NCI-H1694 treated with DMSO at 0.1 percent for 48 hours (cell line): ENCODE measurements at regions not wholly inside any gene's neighbourhood (a gene's known extent, or its start where the extent isn't known, plus 50 kb on each side); places are given as distances from the start of the nearest gene placed in this dataset.

Experiments
- DNase-seq: peaks from one replicate; lab custom pipeline; 2025; lab: John Stamatoyannopoulos, UW

DNA sequence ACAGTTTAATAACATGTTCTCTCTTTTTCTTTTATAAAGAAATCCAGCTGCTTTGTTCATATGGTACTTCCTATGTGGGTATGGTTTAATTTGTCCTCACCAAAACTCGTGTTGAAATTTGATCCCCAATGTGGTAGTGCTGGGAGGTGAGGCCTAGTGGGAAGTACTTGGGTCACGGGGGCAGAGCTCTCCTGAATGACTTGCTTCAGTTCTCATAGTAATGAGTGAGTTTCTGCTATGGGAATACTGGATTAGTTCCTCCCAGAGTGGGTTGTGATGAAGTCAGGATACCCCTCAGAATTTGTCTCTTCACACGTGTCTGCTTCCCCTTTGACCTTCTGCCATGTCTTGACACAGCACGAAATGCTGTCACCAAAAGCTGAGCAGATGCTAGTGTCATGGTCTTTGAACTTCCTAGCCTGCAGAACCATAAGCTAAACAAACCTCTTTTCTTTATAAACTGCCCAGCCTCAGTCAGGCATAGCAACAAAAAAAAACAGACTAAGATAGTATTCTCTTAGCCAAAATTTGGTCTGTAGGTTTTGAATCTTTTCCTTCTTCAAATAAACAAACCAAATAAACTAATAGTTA lies 87.8 kb upstream of the HS3ST5 start:
- DNase-seq, result peak; percentile 60

DNA sequence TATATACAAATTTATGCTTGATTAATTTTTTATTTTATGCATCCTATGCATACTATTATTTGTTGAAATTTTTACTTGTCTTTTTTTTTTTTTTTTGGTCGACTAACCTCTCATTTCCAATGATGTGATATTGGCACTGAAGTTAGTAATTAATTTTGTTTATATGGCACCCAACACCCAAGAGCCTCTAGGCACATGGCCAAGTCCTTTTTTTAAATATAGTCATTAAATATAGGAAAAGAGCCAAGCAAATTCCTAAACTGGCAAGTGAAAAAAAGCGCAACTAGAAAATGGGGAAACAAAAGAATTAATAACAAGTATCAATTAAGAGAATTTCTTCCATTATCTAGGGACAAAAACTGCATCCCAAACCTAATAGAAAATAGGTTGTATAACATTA lies 85.5 kb upstream of the HS3ST5 start:
- peak; percentile 82 for DNase-seq

DNA sequence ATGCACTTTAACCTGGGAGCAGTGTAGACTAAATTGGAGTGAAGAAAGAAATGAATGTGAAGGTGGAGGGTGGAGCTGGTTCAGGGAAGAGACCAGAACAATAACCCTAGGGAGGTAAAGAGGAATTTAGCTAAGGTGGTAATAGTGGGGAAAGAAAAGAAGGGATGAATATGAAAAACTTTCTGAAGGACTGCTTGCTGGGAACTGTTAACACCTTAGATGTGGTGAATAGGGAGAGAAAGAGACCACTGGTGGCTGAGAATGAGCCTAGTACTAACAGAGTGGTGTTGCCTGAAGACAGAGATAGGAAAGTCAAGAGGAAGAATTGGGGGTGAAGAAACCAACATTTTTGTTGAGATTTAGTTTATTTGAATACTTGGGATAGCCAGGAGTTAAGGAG lies 78.4 kb upstream of the HS3ST5 start:
- no peak for DNase-seq

DNA sequence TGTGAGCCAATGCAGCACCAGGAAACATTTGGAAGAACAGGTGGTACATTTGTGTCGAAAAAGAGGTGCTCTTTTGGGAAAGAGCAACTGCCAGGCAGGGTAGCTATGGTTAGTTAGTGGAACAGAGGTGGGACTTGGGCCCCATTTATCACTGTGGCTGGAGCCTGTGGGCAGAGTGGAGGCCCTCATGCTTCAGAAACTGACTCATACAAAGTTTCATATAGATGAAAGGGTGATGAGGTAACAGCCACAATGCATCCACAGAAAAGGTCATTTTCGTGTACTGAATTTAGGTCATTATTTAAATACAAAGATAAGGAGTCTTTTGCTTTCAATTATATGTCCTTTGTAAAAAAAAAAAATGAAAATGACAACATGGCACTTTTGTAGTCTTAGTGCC lies 76.4 kb upstream of the HS3ST5 start:
- DNase-seq, result no peak

DNA sequence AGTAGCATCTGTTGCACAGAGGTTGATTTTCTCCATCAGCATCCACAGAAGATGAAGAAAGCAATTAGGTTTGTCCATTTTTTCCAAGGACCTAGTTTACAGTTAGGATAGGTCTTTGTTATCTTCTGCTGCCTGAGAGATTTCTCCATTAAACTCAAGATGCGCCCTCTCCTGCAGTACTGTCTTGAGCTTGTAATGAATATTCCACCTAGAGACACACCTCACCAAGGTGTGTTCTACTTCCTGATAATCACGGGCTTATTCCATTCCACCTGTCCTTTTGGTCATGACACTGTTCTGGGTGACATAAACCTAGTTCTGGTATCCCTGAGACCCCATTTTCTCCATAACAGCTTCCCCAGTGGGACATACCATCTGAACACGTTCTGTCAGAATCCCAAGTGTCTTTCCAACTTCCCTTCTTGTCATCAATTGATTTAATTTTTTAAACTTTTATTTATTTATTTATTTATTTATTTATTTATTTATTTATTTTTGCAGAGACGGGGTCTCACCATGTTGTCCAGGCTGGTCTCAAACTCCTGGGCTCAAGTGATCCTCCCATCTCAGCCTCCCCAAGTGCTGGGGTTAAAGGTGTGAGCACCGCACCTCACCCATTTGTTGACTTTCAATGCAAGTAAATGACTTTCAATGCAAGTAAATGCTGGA lies 75.6 kb upstream of the HS3ST5 start:
- DNase-seq, result no peak

DNA sequence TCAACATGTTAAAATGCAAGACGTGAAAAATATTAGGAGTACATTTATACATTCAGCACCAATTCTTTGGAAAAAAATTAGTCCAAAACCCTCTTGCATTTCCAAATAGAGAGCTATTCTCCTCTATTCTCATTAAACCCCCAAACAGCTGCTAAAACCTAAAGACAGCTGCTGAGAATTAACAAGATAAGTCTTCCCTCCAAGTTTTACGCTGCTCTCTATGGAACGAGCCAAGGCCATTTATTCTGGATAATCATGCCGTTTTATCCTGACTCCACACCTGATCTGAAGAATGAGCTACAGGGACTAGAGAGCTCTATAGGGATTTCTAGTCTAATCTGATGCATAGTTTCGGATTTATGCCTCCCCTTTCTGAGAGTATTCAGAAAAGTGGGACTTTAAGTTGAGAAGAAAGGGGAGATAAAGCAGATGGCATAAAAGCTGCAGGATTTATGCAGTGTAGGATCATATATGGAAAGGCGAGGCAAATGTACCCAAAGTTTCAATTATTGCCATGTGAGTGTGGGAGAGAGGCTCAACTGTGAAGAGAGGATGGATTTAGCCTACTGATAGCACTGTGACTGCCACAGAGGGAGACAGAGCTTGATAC lies 64.7 kb upstream of the HS3ST5 start:
- no peak for DNase-seq

DNA sequence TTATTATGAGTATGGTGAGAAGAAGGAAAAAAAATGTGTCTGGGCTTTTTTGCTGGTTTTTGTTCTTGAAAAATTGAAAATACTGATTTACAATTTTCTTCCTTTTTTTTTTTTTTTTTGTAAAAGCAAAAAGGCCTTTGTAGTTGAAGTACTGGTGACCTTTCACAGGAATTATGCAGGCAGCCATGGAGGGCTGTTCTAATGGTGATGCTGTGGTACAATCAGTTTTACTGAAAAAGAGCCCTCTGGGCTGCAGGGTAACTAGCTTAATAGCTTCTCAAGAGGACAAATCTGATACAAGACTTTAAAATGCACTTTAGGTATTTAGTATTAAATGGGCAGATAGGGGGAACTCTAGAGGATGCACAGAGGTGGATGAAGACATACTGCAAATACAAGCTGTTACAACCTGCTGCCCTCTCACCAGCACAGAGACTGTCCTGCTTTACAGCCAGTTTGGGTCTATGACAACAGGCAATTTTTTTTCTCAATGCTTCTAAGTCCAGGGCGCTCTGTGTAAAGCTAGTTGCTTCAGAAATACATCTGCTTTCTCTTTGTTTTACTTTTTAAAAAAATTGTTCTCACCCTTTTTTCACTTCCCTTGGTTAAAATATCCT lies 61.6 kb upstream of the HS3ST5 start:
- no peak for DNase-seq

DNA sequence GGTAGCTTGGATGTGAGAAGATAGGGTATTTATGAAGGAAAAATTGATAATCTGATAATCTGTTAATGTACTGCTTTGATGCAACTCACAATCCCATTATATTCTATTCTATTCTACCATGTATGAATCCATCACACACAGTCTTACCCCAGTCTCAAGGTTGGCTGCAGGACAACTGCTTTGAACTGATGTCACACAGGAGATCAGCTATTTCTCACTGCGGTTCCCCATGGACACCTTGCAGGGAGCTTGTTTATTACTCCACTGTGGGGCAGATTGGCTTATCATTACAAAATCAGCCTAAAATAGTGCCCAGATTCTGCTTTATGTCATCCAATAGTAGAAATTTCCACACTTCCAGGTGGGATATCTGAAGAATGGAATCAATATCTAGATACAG lies 61.0 kb upstream of the HS3ST5 start:
- DNase-seq, result no peak

DNA sequence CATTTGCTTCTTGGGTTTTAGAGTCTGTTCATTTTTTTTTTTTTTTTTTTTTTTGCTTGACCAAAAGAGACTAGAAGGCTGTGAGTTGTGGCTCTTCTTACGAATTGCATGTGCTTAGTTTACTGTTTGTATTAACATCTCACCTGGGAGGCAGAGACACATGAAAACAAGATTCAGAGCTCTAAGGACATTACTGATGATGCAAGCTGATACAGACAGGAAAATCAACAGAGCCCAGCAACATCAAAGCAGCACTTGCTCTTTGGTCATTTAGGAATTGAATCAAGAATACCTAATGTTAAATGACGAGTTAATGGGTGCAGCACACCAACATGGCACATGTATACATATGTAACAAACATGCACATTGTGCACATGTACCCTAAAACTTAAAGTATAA lies 55.7 kb upstream of the HS3ST5 start:
- no peak for DNase-seq
